Neural crest cell (in vitro differentiated cells): ENCODE measurements at regions not wholly inside any gene's neighbourhood (a gene's known extent, or its start where the extent isn't known, plus 50 kb on each side); places are given as distances from the start of the nearest gene placed in this dataset.

Experiments
- DNase-seq: peaks from one replicate; pipeline ENCODE4 v3.0.0; 2021; ENCODE audit warnings: low read depth, mixed read lengths, low spot score
- H3K27ac Mint-ChIP-seq: one replicate; pipeline ENCODE4 v1.8.0; 2021; ENCODE audit warnings: mild to moderate bottlenecking, mixed read lengths; ENCODE audit not compliant: unreplicated experiment
- H3K27me3 Mint-ChIP-seq: 2 replicates; pipeline ENCODE4 v1.8.0; 2021; ENCODE audit warnings: low read depth, mild to moderate bottlenecking, mixed read lengths
- H3K36me3 Mint-ChIP-seq: 2 replicates; pipeline ENCODE4 v1.8.0; 2021; ENCODE audit warnings: low read depth, mild to moderate bottlenecking, mixed read lengths
- H3K4me1 Mint-ChIP-seq: 2 replicates; pipeline ENCODE4 v1.8.0; 2021; ENCODE audit warnings: mixed read lengths
- H3K4me3 Mint-ChIP-seq: one replicate; pipeline ENCODE4 v1.8.0; 2021; ENCODE audit warnings: mild to moderate bottlenecking, mixed read lengths
- H3K9me3 Mint-ChIP-seq: 2 replicates; pipeline ENCODE4 v1.8.0; 2021; ENCODE audit warnings: mixed read lengths
- CTCF ChIP-seq: fragments of 200-600 bp; sonication (generic); conservative IDR thresholded peaks from 2 replicates; pipeline ENCODE4 v1.5.0; 2021; ENCODE audit warnings: antibody characterized with exemption, mild to moderate bottlenecking

GRCh38 chr12:77648716-77649115, 182.0 kb upstream of the NAV3 start:
- DNase-seq: no peak

GRCh38 chr12:77645966-77646598, 184.6 kb upstream of the NAV3 start:
- Mint-ChIP-seq H3K9me3 (no peaks in the 10 kb centered on the region), H3K27me3 (no peaks in the 10 kb centered on the region), H3K4me1 (peaks cover 5% of the 10 kb centered on the region), H3K27ac (no peak overlapping the region), H3K36me3 (no peaks in the 10 kb centered on the region), H3K4me3 (no peak overlapping the region)
- TF ChIP-seq CTCF: no peak
- no peak for DNase-seq

More at GRCh38 chr12:77648716-77649115, 182.0 kb upstream of the NAV3 start:
- TF ChIP-seq CTCF: no peak
- H3K36me3 Mint-ChIP-seq: no peaks in the 10 kb centered on the region
- no peak overlapping the region for H3K27ac Mint-ChIP-seq
- H3K4me3 Mint-ChIP-seq: no peak overlapping the region
- peaks cover 5% of the 10 kb centered on the region for H3K4me1 Mint-ChIP-seq
- no peaks in the 10 kb centered on the region for H3K27me3 Mint-ChIP-seq
- no peaks in the 10 kb centered on the region for H3K9me3 Mint-ChIP-seq

GRCh38 chr12:77644915-77645605, 185.6 kb upstream of the NAV3 start:
- no peak overlapping the region for H3K27ac Mint-ChIP-seq
- DNase-seq: no peak
- peaks cover 5% of the 10 kb centered on the region for H3K4me1 Mint-ChIP-seq
- no peak for TF ChIP-seq CTCF
- no peak overlapping the region for H3K4me3 Mint-ChIP-seq
- no peaks in the 10 kb centered on the region for H3K9me3 Mint-ChIP-seq
- H3K36me3 Mint-ChIP-seq: no peaks in the 10 kb centered on the region
- no peaks in the 10 kb centered on the region for H3K27me3 Mint-ChIP-seq

GRCh38 chr12:77642246-77642645, 188.4 kb upstream of the NAV3 start:
- Mint-ChIP-seq H3K4me1 (peaks cover 5% of the 10 kb centered on the region), H3K4me3 (no peak overlapping the region), H3K27me3 (no peaks in the 10 kb centered on the region), H3K9me3 (no peaks in the 10 kb centered on the region), H3K36me3 (no peaks in the 10 kb centered on the region), H3K27ac (no peak overlapping the region)
- no peak for DNase-seq
- TF ChIP-seq CTCF: no peak

- Mint-ChIP-seq H3K27me3 (no peaks in the 10 kb centered on the region), H3K9me3 (no peaks in the 10 kb centered on the region), H3K36me3 (no peaks in the 10 kb centered on the region), H3K4me1 (peaks cover 5% of the 10 kb centered on the region), H3K27ac (no peak overlapping the region), H3K4me3 (no peak overlapping the region)
- DNase-seq: no peak
- no peak for TF ChIP-seq CTCF
These were observed 190.3 kb upstream of the NAV3 start for GRCh38 chr12:77640356-77640755.
